PC-3 (cell line): ENCODE measurements at regions not wholly inside any gene's neighbourhood (a gene's known extent, or its start where the extent isn't known, plus 50 kb on each side); places are given as distances from the start of the nearest gene placed in this dataset.

Experiments
- ATAC-seq: fragments of 200-7000 bp; cut with Tn5 transposase; 2 replicates; pipeline ENCODE4 v1.9.1; 2020; ENCODE audit warnings: mild to moderate bottlenecking, moderate library complexity
- BruUV-seq: library from RNA; stranded (reverse); fragments of 400-500 nt; replicated peaks from 2 replicates; lab custom pipeline; 2021; lab: Mats Ljungman, UMichigan
- CTCF ChIA-PET: fragments of 300-600 bp; sonication (Branson Sonifier 250); formaldehyde crosslinking; loops from one replicate; lab custom pipeline; 2022; ENCODE audit warnings: antibody characterized with exemption; lab: Charles Lee
- POLR2A ChIA-PET: fragments of 300-600 bp; sonication (Branson Sonifier 250); formaldehyde crosslinking; loops from one replicate; lab custom pipeline; 2022; ENCODE audit warnings: antibody characterized with exemption; ENCODE audit not compliant: unreplicated experiment; lab: Charles Lee
- DNase-seq: peaks from one replicate; pipeline ENCODE4 v3.0.0-alpha.2; 2015
- H2AFZ ChIP-seq: fragments of 300-600 bp; sonication (generic); 2 replicates; pipeline ENCODE4 v1.6.0; 2016; ENCODE audit warnings: antibody characterized with exemption, low read length
- H3F3A ChIP-seq: fragments of 300-600 bp; sonication (generic); one replicate; pipeline ENCODE4 v1.6.0; 2017; ENCODE audit warnings: antibody characterized with exemption, low read length, control low read depth, mild to moderate bottlenecking; ENCODE audit not compliant: unreplicated experiment
- H3K27ac ChIP-seq: fragments of 300-600 bp; sonication (generic); 2 replicates; pipeline ENCODE4 v1.5.1; 2016; ENCODE audit warnings: mild to moderate bottlenecking, low read length
- H3K27me3 ChIP-seq: fragments of 300-600 bp; sonication (generic); 2 replicates; pipeline ENCODE4 v1.6.1; 2016; ENCODE audit warnings: low read length, mixed read lengths
- H3K36me3 ChIP-seq: fragments of 300-600 bp; sonication (generic); 2 replicates; pipeline ENCODE4 v1.6.1; 2016; ENCODE audit warnings: low read depth, mixed run types, low read length, mixed read lengths
- H3K4me1 ChIP-seq: fragments of 300-600 bp; sonication (generic); 2 replicates; pipeline ENCODE4 v1.5.1; 2016; ENCODE audit warnings: low read length; ENCODE audit not compliant: insufficient read depth
- H3K4me2 ChIP-seq: fragments of 300-600 bp; sonication (generic); 2 replicates; pipeline ENCODE4 v1.6.0; 2016; ENCODE audit warnings: low read length
- H3K4me3 ChIP-seq: fragments of 300-600 bp; sonication (generic); 2 replicates; pipeline ENCODE4 v1.5.1; 2016; ENCODE audit warnings: mild to moderate bottlenecking, low read length, mixed read lengths
- H3K79me2 ChIP-seq: fragments of 300-600 bp; sonication (generic); 2 replicates; pipeline ENCODE4 v1.6.1; 2017; ENCODE audit warnings: low read length, mixed read lengths
- H3K9ac ChIP-seq: fragments of 300-600 bp; sonication (generic); 2 replicates; pipeline ENCODE4 v1.6.0; 2016; ENCODE audit warnings: mild to moderate bottlenecking, low read length
- H3K9me2 ChIP-seq: fragments of 300-600 bp; sonication (generic); replicated peaks from 2 replicates; pipeline ENCODE4 v1.6.1; 2016; ENCODE audit warnings: mixed run types, low read length, mixed read lengths
- H3K9me3 ChIP-seq: fragments of 300-600 bp; sonication (generic); 2 replicates; pipeline ENCODE4 v1.6.1; 2016; ENCODE audit warnings: low read length, mixed read lengths
- H4K20me1 ChIP-seq: fragments of 300-600 bp; sonication (generic); 2 replicates; pipeline ENCODE4 v1.6.1; 2016; ENCODE audit warnings: low read length, mixed read lengths
- EZH2 ChIP-seq: fragments of 300-600 bp; sonication (generic); IDR thresholded peaks from one replicate; pipeline ENCODE4 v1.6.1; 2017; ENCODE audit warnings: antibody characterized with exemption, mild to moderate bottlenecking, low read length; ENCODE audit not compliant: unreplicated experiment
- EZH2phosphoT487 ChIP-seq: fragments of 300-600 bp; sonication (generic); IDR thresholded peaks from 2 replicates; pipeline ENCODE4 v1.6.1; 2018; ENCODE audit warnings: mild to moderate bottlenecking, antibody characterized with exemption, low read length, borderline replicate concordance
- intact Hi-C: fragments of 100-400 bp; cut with micrococcal nuclease; formaldehyde crosslinking; loops from 2 replicates; pipeline ENCODE4 v1.9.0; 2023
- TF ChIP-seq, protein P1 (sequence below): fragments of 300-600 bp; sonication (generic); conservative IDR thresholded peaks from 2 replicates; pipeline ENCODE4 v1.5.1; 2017; ENCODE audit warnings: antibody characterized with exemption, low read depth, mild to moderate bottlenecking, low read length

GRCh38 chr20:48471759-48472408, 355.9 kb downstream of the PREX1 start:
- no peaks in the 10 kb centered on the region for H3K4me1 ChIP-seq
- no peak for DNase-seq
- H3K27ac ChIP-seq = no peak overlapping the region
- no peak overlapping the region for H2AFZ ChIP-seq
- TF ChIP-seq, protein P1, sequence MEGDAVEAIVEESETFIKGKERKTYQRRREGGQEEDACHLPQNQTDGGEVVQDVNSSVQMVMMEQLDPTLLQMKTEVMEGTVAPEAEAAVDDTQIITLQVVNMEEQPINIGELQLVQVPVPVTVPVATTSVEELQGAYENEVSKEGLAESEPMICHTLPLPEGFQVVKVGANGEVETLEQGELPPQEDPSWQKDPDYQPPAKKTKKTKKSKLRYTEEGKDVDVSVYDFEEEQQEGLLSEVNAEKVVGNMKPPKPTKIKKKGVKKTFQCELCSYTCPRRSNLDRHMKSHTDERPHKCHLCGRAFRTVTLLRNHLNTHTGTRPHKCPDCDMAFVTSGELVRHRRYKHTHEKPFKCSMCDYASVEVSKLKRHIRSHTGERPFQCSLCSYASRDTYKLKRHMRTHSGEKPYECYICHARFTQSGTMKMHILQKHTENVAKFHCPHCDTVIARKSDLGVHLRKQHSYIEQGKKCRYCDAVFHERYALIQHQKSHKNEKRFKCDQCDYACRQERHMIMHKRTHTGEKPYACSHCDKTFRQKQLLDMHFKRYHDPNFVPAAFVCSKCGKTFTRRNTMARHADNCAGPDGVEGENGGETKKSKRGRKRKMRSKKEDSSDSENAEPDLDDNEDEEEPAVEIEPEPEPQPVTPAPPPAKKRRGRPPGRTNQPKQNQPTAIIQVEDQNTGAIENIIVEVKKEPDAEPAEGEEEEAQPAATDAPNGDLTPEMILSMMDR = no peak
- TF ChIP-seq EZH2 = no peak
- TF ChIP-seq EZH2phosphoT487 = no peak
- CTCF ChIA-PET = no interaction called here
- H3K4me3 ChIP-seq = no peak overlapping the region
- H3K9me3 ChIP-seq = no peaks in the 10 kb centered on the region
- no peaks in the 10 kb centered on the region for H4K20me1 ChIP-seq
- POLR2A ChIA-PET = interaction anchor here (0.7 kb wide), 1 partner anchor 10 kb away, joined by 5 read pairs; no protein-coding TSS in a partner anchor
- no peak for ATAC-seq
- H3K4me2 ChIP-seq = no peak overlapping the region
- peaks cover 88% of the 10 kb centered on the region for H3K27me3 ChIP-seq
- no peak overlapping the region for H3K9ac ChIP-seq
- H3K9me2 ChIP-seq = no peaks in the 10 kb centered on the region
- no TSS peak for BruUV-seq
- intact Hi-C loops = no loop called here
- H3K79me2 ChIP-seq = no peaks in the 10 kb centered on the region
- H3K36me3 ChIP-seq = no peaks in the 10 kb centered on the region
- no peaks in the 10 kb centered on the region for H3F3A ChIP-seq

DNA sequence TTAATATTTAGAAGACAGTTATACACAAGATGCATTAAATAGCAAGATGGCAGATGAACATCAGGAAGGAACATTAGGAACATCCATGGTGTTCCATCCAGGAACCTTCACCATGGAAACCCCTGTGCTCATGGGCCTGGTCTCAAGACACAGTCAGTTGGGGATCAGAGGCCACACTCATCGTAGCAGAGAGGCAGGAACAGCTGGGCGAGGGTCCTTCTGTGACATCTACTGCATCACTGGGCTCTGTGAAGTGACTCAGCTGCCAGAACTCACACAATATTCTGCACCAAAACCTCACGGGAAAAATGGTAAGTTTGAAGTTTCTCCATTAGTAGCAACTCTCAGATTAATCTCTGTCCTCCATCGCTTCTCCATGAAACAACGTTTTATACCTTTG, 356.6 kb downstream of the PREX1 start:
- no peak overlapping the region for H3K4me2 ChIP-seq
- H3K27me3 ChIP-seq = peaks cover 86% of the 10 kb centered on the region
- DNase-seq (no peak), ATAC-seq (no peak)
- H3K27ac ChIP-seq = no peak overlapping the region
- no peak overlapping the region for H3K4me3 ChIP-seq
- no peaks in the 10 kb centered on the region for H3F3A ChIP-seq
- no peaks in the 10 kb centered on the region for H3K9me2 ChIP-seq
- BruUV-seq = no TSS peak
- ChIA-PET POLR2A (no interaction called here), CTCF (no interaction called here)
- TF ChIP-seq EZH2 = no peak
- no peak for TF ChIP-seq EZH2phosphoT487
- TF ChIP-seq, protein P1 = no peak
- H3K79me2 ChIP-seq = no peaks in the 10 kb centered on the region
- no peaks in the 10 kb centered on the region for H3K4me1 ChIP-seq
- H4K20me1 ChIP-seq = no peaks in the 10 kb centered on the region
- no peaks in the 10 kb centered on the region for H3K36me3 ChIP-seq
- intact Hi-C loops = no loop called here
- H2AFZ ChIP-seq = no peak overlapping the region
- H3K9me3 ChIP-seq = no peaks in the 10 kb centered on the region
- no peak overlapping the region for H3K9ac ChIP-seq

- BruUV-seq = no TSS peak
- no peaks in the 10 kb centered on the region for H4K20me1 ChIP-seq
- ChIA-PET CTCF (no interaction called here), POLR2A (no interaction called here)
- no peak overlapping the region for H3K9ac ChIP-seq
- intact Hi-C loops = no loop called here
- no peak for ATAC-seq
- H3K4me3 ChIP-seq = no peak overlapping the region
- H2AFZ ChIP-seq = no peak overlapping the region
- no peak for TF ChIP-seq EZH2phosphoT487
- TF ChIP-seq, protein P1 = no peak
- no peak for DNase-seq
- no peaks in the 10 kb centered on the region for H3K9me2 ChIP-seq
- peaks cover 84% of the 10 kb centered on the region for H3K27me3 ChIP-seq
- no peaks in the 10 kb centered on the region for H3K9me3 ChIP-seq
- H3K36me3 ChIP-seq = no peaks in the 10 kb centered on the region
- no peak overlapping the region for H3K4me2 ChIP-seq
- H3K4me1 ChIP-seq = no peaks in the 10 kb centered on the region
- no peaks in the 10 kb centered on the region for H3K79me2 ChIP-seq
- no peaks in the 10 kb centered on the region for H3F3A ChIP-seq
- no peak overlapping the region for H3K27ac ChIP-seq
Measured at GRCh38 chr20:48470141-48470540, 357.7 kb downstream of the PREX1 start.
